ENCODE measurements at regions not wholly inside any gene's neighbourhood (a gene's known extent, or its start where the extent isn't known, plus 50 kb on each side); places are given as distances from the start of the nearest gene placed in this dataset.
"Not testable (repeated sequence)": the region's sequence is repeated elsewhere in the genome, so short reads cannot be mapped to it uniquely, and the experiment has no call there.

GRCh38 chr3:195974281-195974680 lies 65.9 kb upstream of the TNK2 start:
- DNase-seq (ENCODE audit: low spot score): not testable (repeated sequence)

GRCh38 chr3:195970873-195971272 lies 62.5 kb upstream of the TNK2 start:
- not testable (repeated sequence) for DNase-seq (ENCODE audit: low spot score)

- DNase-seq (ENCODE audit: low spot score): not testable (repeated sequence)
Measured at GRCh38 chr3:195969838-195970776, 61.8 kb upstream of the TNK2 start.

GRCh38 chr3:195969341-195969740 lies 61.0 kb upstream of the TNK2 start:
- DNase-seq (ENCODE audit: low spot score): not testable (repeated sequence)

- DNase-seq (ENCODE audit: low spot score): not testable (repeated sequence)
Measured at GRCh38 chr3:195968104-195968503, 59.8 kb upstream of the TNK2 start.

- not testable (repeated sequence) for DNase-seq (ENCODE audit: low spot score)
Measured at GRCh38 chr3:195967387-195967720, 59.0 kb upstream of the TNK2 start.

GRCh38 chr3:195966563-195967386 lies 58.4 kb upstream of the TNK2 start:
- DNase-seq (ENCODE audit: low spot score): not testable (repeated sequence)

GRCh38 chr3:195965217-195965616 lies 56.9 kb upstream of the TNK2 start:
- DNase-seq (ENCODE audit: low spot score): not testable (repeated sequence)

GRCh38 chr3:195964318-195965107 lies 56.2 kb upstream of the TNK2 start:
- not testable (repeated sequence) for DNase-seq (ENCODE audit: low spot score)

- not testable (repeated sequence) for DNase-seq (ENCODE audit: low spot score)
Measured at GRCh38 chr3:195962222-195962621, 53.9 kb upstream of the TNK2 start.

- DNase-seq (ENCODE audit: low spot score): not testable (repeated sequence)
Measured at GRCh38 chr3:195960971-195961775, 52.8 kb upstream of the TNK2 start.

GRCh38 chr3:195960164-195960563 lies 51.8 kb upstream of the TNK2 start:
- DNase-seq (ENCODE audit: low spot score): not testable (repeated sequence)

GRCh38 chr3:195959367-195960157 lies 51.2 kb upstream of the TNK2 start:
- not testable (repeated sequence) for DNase-seq (ENCODE audit: low spot score)

GRCh38 chr3:195958736-195959135 lies 50.4 kb upstream of the TNK2 start:
- DNase-seq (ENCODE audit: low spot score): not testable (repeated sequence)

Measured in ureter (tissue), 1 donor.